C4-2B (cell line): ENCODE measurements at regions not wholly inside any gene's neighbourhood (a gene's known extent, or its start where the extent isn't known, plus 50 kb on each side); places are given as distances from the start of the nearest gene placed in this dataset.
"Not testable (repeated sequence)": the region's sequence is repeated elsewhere in the genome, so short reads cannot be mapped to it uniquely, and the experiment has no call there.

Source experiments
- ZFX ChIP-seq: fragments of 450-650 bp; IDR thresholded peaks from 2 replicates; pipeline ENCODE4 v1.6.1; 2017
- TF ChIP-seq, protein P1 (sequence below): fragments of 450-650 bp; conservative IDR thresholded peaks from 2 replicates; pipeline ENCODE4 v1.5.1; 2017; ENCODE audit warnings: mild to moderate bottlenecking

- TF ChIP-seq, protein P1, sequence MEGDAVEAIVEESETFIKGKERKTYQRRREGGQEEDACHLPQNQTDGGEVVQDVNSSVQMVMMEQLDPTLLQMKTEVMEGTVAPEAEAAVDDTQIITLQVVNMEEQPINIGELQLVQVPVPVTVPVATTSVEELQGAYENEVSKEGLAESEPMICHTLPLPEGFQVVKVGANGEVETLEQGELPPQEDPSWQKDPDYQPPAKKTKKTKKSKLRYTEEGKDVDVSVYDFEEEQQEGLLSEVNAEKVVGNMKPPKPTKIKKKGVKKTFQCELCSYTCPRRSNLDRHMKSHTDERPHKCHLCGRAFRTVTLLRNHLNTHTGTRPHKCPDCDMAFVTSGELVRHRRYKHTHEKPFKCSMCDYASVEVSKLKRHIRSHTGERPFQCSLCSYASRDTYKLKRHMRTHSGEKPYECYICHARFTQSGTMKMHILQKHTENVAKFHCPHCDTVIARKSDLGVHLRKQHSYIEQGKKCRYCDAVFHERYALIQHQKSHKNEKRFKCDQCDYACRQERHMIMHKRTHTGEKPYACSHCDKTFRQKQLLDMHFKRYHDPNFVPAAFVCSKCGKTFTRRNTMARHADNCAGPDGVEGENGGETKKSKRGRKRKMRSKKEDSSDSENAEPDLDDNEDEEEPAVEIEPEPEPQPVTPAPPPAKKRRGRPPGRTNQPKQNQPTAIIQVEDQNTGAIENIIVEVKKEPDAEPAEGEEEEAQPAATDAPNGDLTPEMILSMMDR = not testable (repeated sequence)
- TF ChIP-seq ZFX = not testable (repeated sequence)
Measured at GRCh38 chr19:27814274-27814673, 1398.7 kb downstream of the UQCRFS1 start.
